IPS-NIHi11 (cell line): ENCODE measurements at regions not wholly inside any gene's neighbourhood (a gene's known extent, or its start where the extent isn't known, plus 50 kb on each side); places are given as distances from the start of the nearest gene placed in this dataset.
"Not testable (repeated sequence)": the region's sequence is repeated elsewhere in the genome, so short reads cannot be mapped to it uniquely, and the experiment has no call there.

Source experiments
- DNase-seq: peaks from one replicate; pipeline ENCODE4 v3.0.0; 2012; ENCODE audit warnings: mixed read lengths, low spot score

DNA sequence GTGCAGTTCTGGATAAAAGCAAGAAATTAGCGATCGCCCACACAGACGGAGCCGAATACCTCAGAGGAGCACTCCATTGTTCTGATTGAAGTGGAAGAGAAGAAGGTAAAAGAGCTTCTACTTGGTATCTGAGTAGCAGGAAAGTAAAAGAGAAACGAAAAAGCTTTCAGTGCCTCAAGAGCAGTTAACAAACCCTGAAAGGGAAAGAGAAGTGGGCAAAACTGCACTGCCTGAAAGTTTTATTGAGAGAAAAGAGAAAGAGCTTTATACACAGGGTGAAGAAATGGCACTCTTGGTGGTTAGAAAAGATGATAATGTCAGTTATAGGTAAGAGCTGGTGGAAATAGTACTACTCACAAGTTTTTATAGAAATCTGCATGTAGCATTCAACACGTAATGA lies 192.8 kb downstream of the CDCA7 start:
- DNase-seq, result no peak

DNA sequence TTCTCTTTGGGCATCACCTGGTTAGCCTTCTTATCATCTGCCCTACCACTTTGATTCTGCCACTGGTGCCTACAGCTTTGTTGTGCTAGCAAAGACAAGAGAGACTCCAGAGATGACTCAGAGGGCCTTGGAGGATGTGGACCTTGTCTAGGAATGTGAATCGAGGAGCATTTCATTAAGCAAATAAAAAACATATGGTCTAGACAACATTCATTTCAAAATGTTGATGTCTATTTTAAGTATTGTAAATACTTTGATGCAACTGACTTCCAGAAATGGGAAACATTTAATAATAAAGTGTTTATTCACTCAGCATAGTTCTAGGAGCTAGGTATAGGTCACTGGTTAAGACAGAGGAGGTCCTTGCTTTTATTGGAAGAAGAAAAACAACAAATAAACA lies 195.5 kb downstream of the CDCA7 start:
- DNase-seq, result no peak

DNA sequence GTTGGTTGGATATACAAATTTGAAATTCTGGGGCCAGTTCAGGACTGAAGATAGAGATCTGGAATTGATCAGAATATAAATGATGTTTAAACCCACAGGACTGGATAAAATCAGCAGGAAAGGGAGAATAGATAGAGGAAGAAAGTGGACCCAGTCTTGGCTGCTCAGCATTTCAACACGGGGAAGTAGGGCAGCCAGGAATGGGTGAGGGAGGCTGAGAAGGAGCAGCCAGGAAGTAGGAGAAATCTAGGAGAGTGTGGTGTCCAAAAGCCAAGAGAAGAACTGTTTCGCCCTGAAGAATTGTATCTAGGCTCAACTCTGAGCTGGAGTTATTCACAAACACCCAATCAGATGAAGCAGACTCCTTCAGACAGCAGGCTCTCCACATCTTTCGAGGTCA lies 197.9 kb downstream of the CDCA7 start:
- DNase-seq, result no peak

DNA sequence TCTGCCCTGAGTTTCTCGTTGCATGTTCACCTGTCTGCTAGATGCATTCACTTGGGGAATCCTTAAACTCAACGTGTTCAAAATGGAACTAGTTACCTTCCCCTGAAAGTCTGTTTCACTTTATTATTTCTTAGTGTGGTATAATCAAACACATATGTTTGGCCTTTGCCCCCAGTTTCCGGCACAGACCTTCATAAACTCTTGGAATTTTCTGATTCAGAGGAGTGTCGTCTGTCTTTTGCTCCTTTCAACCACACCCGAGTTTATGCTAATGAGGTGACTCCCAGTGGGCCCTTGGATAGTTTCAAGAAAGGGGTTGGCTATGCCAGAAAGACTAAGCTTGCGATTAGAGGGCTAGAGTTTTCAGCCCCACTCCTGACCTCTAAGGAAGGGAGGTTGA lies 198.9 kb downstream of the CDCA7 start:
- DNase-seq, result no peak

DNA sequence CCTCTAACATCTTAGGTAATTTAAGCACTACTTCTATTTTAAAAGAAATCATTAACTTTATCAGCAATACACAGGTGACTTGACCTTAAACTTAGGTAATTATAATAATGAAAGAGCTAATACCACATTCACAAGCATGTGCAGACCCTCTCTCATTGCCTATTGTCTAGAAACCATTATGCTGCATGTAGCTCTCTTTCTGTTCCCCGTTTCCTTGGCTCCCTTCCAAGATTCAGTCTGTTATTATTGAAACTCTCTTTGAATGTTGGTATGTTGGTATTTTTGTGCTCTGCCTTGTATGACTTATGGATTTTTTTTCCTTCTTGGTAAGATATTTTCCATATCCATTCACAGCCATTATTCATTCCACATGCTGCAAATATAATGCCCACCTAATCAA lies 201.2 kb downstream of the CDCA7 start:
- DNase-seq, result no peak

DNA sequence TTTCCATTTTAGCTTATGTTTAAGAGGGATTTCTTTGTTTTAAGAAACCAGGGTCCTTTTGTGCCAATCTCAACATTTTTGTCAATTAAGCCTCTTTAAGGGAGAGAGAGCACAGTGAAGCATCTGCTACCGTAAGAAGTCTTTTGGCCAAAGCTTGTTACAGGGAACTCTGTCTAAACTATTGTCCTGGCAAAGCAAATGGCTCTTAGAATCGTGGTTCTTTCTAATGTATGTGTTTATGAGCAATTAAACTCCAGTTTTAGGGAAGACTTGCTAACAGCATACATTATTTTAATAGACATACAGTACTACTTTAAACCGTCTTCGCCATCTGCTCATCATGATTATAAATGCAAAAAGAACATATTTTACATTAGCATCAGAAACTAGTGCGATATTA lies 202.1 kb downstream of the CDCA7 start:
- DNase-seq, result no peak

DNA sequence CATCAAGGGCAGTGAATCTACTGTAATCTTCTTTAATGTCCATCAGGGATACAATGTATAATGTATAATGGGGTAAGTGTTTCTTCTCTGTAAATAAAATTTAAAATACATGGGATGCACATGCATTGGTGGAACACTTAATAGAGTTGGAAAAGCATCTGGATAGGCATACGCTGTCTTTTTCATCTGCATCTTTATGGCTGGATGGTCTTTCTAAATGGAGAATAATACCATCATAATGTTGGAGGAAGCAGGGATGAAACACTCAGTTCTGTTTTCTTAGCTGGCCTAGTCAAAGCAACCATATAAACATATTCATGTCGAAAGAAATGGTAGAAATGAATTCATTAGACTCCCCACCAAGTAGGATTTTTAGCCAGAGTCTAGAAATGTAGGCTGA lies 202.8 kb downstream of the CDCA7 start:
- no peak for DNase-seq

DNA sequence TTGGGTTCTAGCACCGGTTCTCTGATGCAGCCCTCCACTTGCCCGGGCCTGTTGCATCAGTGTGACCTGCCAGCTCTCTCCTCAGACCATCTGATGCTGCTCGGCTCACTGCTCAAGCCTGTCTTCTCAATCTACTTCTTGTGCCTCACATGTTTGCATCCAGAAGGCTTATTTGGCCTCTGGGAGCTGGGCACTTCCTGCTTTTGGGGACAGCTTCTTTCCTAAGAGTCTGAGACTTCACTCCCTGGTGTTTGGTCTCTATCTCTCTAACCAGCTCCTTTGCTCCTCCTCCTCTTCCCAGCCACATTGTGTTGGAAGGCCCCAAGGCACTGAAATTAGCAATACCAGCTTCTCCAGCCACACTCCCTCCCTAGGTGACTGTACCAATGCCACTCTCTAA lies 212.8 kb downstream of the CDCA7 start:
- no peak for DNase-seq

DNA sequence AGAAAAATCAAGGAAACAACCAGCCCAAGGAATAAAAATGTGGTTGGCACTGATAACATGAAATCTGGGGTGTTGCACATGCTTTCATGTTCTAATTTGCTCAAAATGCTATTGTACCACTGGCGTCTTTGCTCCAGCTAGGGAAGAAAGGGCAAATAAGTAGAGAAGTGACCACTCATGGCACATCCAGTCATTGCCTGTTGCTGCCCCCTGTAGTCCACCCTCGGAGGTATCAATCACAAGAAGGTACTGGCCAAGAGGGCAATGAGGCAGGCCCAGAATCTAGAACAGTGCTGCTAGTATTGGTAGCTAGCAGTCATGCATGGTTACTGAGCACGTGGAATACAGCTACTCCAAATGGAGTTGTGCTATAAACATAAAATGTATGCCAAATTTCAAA lies 213.4 kb downstream of the CDCA7 start:
- peak; percentile 45 for DNase-seq

DNA sequence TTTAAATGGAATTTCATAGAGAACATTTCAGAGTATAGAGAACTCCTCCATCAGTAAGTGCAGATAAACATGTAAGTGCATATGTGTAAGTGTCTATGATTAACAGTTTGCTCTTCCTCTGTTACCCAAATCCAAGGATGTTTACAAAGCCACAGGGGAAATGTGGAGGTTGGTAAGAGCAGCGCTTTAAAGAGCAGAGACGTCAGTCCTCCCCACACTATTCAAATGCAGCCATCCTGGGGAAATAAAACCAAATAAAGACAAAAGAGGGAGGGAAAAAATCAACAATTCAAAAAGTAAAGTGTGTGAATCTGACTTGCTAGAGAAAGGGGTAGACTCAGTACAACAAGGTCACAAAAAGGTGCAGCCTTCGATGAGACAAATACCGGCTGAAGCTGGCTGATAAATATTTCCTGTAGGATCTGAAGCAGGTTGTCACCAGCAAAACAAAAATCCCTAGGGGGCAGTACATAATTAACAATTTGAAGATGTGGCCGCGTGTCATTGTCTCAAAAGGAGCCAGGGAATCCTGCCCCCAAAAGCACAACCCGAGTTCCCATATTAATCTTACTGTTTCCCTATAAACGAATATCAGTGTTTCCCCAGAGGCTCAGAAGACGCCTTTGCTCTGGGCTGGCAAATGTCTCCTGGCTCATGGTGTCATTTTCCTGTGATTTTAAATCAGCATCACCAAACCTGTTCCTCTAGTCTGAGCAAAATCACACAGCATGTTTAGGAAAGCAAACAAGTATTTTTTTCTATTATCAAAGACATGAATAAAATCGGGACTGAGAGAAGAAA lies 216.5 kb downstream of the CDCA7 start:
- peak; percentile 31 for DNase-seq

DNA sequence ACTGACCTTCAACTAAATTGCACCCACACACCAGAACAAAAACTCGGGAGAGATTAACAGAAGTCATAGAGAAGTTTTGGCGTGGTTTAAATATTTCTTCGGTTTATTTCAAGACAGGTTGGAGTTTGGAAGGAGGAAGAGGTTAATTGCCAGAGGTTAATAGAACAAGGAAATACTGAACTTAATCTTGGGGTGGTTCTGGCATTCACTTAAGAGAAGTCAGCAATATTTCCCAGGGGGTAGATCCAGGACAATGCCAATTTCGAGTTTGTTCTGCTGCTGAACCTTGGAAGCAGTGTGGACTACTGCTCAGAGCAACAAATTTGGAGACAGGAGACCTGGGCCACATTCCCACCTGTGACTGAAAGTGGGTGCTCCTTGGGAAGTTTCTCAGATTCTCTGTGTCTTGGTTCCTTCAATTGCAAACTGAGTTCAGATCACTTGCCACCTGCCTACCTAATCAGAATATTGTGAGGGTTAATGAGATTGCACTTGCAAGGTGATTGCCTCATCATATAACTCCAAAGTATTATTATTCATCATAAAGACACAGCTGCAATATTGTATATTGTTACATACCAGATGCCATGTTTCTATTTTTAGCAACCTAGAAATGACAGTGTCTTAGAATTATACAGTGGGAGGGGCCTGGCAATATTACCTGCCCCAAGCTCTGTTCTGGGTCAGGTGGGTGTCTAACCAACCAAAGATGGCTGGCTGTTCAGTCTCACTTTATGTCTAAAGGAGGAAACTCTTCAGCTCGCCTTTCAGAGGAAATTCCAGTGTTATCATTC lies 217.4 kb downstream of the CDCA7 start:
- no peak for DNase-seq

DNA sequence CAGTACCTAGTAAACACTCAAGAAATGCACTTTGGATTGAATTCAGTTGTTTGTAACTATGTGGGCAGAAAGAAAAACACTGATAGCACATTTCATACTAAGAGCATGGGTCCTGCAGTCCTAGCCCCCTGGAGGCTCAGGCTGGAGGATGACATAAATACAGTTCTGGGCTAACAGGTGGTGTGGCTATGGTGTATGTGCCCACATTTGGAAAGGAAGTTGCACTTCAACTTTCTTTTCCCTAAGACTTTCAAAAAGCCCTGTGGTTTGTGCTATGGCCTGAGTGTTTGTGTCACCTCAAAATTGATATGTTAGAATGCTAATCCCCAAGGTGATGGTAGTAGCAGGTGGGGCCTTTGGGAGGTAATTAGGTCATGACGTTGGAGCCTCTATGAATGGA lies 218.2 kb downstream of the CDCA7 start:
- DNase-seq, result no peak

DNA sequence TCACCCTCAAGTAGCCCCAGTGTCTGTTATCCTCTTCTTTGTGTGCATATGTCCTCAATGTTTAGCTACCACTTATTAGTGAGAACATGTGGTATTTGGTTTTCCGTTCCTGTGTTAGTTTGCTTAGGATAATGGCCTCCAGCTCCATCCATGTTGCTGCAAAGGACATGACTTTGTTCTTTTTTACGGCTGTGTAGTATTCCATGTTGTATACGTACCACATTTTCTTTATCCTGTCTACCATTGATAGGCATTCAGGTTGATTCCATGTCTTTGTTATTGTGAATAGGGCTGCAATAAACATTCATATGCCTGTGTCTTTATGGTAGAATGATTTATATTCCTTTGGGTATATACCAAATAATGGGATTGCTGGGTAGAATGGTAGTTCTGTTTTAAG lies 219.1 kb downstream of the CDCA7 start:
- not testable (repeated sequence) for DNase-seq

DNA sequence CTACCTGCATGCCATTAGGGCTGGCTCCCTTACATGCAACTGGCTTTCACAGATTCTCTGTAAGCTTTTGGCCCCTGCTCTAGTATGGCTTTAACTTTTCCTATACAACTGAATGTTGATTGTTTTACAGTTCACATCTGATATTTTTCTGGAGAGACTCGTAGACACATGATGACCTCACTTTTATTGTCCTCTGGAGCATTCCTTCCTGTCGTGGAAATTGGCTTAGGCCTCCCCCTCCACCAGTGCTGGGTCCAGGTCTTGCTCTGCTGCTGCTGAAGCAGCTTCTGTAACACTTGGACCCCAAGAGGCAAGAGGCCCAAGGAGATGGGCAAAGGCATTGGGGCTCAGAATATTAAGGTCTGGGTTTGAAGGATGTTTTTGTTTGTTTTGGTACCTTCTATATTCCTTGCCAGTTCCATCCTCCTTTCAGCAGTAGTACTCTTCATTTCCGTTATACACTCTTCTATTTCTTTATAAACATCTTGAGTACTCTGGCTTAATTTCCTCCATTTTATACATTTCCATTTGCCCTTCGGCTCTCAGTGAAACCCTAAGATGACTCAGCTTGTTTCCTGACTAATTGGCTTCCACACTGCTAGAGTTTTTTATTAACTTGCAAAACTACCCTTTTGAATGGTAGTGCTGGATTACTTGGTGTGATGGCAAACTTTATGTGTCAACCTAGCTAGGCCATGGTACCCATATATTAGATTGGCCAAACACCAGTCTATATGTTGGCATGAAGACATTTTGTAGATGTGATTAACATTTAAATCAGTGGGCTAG lies 219.8 kb downstream of the CDCA7 start:
- no peak for DNase-seq

DNA sequence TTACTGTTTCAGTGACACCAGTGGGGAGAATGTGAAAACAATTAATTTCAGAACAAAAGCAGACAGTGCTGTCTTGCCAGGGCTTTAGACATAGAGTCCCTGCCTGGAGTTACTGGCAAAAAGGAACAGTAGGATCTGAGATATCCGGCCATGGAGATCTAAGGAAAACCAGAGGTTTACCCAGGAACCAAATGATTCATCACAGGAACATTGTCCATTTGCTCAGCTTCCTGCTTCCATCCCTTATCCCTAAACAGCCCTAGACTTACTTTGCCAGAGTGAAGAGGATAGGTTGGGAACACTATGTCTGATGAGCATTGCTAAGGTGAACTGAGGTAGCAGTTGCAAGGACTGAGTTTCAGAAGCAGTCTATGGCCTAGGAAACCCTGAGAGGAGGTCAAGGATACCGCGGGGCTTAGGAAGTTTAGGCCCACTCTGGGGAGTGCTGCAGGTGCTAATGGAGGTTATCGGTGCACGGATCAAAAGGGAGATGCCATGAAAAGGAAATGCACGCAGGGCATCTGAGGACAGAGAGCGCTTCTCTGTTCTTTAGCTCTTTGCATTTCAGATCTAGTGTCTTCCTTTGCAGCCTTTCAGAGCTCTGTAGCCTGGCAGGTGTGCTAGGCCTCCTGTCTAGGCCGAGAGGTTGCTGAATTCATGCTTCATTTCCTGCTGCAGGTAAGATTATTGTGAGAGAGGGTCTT lies 223.9 kb downstream of the CDCA7 start:
- DNase-seq, result no peak

DNA sequence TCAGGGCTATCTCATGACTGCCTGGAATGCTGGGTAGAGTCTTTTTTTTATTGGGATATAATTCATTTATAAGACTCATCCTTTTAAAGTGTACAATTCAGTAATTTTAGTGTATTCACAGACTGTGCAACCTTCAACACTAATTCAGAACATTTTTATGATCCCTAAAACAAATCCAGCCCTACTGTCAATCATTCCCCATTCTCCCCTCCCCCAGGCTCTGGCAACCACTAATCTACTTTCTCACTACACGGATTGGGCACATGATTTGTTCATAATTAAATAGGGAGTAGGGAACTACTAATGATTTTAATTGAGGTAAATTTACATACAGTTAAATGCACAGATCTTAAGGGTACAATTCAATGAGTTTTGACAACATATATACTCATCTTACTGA lies 225.7 kb downstream of the CDCA7 start:
- no peak for DNase-seq

DNA sequence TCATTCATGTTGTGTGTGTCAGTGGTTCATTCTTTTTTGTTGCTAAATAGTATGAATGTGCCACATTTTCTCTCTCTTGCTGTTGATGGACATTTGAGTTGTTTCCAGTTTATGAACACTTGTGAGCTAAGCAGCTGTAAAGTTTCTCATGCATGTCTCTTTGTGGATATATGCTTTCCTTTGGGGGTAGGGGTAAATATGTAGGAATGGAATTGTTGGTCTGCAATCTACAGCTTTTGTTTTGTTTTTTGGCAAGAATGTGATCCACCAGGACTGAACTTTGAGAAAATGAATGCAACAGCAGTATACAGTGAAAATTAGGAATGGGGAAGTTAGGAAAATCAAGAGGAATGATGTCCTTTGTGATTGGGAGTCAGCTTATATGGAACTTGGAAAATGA lies 226.3 kb downstream of the CDCA7 start:
- DNase-seq, result no peak

DNA sequence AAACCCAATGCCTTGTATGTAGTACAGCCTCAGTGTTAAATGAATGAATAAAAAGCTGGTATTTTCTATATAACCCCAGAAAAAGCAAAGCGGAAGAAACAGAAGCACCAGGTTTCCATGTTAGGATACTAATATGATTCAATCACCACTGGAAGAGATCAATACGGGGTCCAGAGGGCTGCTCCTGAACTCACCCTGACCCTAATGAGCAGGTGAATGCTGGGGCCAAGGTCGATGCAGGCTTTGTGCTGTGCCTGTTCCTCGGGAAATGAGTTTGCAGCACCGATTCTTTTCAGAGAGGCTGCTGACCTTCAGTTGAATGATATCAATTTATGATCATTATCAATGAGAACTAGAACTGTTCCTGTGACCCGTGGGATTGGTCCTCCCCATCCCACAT lies 228.5 kb downstream of the CDCA7 start:
- DNase-seq, result no peak

DNA sequence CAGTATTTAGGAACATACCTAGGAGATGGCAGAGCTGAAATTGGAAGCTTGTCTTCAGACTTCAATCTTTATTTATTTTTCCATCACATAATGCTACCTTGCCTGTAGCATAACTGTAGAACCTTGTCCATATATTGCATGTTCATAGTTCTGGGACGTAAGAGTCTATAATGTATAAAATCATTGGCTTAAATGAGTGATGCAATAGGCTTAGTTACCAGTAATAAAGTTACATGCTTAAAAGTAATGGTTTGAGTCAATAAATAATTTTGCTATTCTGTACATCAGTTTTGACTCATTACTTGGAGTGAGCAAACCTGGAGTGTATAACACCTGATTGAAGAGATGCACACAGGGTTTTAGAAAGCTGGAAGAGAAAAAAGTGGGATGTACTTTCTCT lies 229.3 kb downstream of the CDCA7 start:
- DNase-seq, result no peak

DNA sequence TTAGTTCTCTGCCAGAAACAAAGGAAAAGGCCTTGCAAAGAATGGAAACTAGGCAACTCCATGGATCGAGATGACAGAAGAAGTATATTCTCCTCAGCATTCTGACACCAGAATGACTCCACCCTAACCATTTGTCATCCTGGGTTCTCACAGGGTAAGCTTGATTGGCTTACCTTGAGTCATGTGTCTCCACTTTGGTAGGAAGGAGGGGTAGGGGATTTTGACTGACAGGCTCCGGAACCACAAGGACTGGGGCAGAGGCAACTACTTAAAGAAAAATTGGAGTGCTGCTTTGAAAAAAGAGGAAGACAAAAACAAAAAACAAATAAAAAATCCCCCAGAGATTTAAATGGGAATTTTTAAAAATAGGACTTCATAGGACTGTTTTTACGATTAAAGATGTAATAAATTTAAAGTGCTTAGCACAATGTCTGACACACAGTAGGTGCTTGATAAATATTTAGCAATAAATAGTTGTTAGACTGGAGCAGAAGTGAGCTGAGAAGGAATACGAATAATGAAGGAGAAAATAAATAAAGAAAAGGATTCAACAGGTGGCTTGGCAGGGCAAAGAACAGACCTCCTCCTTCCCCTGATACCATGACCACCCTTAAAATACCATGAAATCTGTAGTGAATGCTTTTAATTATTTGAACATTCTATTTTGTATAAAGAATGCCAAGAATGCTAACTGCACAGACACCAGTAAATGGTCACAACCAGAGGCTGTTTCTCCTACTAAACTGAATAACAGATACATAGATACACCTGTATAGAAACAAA lies 230.2 kb downstream of the CDCA7 start:
- no peak for DNase-seq

DNA sequence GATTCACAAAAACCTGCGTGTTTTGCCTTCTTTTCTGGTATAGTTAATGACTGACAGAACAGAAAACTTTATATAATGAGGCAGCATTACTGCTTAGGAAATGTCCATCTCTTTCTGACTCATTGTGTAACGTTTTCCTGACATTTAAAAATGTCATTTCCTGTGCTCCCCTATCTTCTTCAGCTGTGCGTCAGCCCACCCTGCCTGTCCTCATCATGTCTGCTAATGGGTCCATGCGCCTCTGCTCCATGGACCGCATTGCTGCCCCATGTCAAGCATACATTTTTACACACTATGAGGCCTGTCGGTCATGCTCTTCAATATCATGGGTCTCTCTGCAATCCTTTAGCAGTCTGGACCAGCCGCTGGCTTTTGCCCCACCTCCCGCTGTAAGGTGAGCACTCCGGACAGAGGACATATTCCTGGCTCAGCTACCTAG lies 234.3 kb downstream of the CDCA7 start:
- no peak for DNase-seq
